H1 (cell line): ENCODE measurements at regions not wholly inside any gene's neighbourhood (a gene's known extent, or its start where the extent isn't known, plus 50 kb on each side); places are given as distances from the start of the nearest gene placed in this dataset.

Source experiments
- BRCA1 ChIP-seq: IDR thresholded peaks from 2 replicates; pipeline ENCODE4 v1.6.1; 2012; ENCODE audit warnings: low read depth, low read length, improper control_type of control experiment
- CBX8 ChIP-seq: fragments of 300-800, 300-1000 bp; sonication (generic); IDR thresholded peaks from 2 replicates; pipeline ENCODE4 v1.7.1; 2016; ENCODE audit warnings: low read depth, low read length, borderline replicate concordance
- EZH2 ChIP-seq: fragments of 200-600 bp; sonication (generic); IDR thresholded peaks from 2 replicates; pipeline ENCODE4 v1.7.1; 2012; ENCODE audit warnings: low read depth, mild to moderate bottlenecking, moderate library complexity, low read length, inconsistent platforms; ENCODE audit not compliant: severe bottlenecking
- JUN ChIP-seq: IDR thresholded peaks from 2 replicates; pipeline ENCODE4 v1.6.1; 2011; ENCODE audit warnings: low read depth, mild to moderate bottlenecking, improper control_type of control experiment, low read length
- MAFK ChIP-seq: IDR thresholded peaks from 2 replicates; pipeline ENCODE4 v1.6.1; 2012; ENCODE audit warnings: low read depth, mild to moderate bottlenecking, improper control_type of control experiment, low read length
- SIRT6 ChIP-seq: IDR thresholded peaks from one replicate; pipeline ENCODE4 v1.7.1; 2012; ENCODE audit warnings: low read length, inconsistent platforms
- TAF1 ChIP-seq: IDR thresholded peaks from 2 replicates; pipeline ENCODE4 v1.6.1; 2011; ENCODE audit warnings: mild to moderate bottlenecking, low read depth, low read length

DNA sequence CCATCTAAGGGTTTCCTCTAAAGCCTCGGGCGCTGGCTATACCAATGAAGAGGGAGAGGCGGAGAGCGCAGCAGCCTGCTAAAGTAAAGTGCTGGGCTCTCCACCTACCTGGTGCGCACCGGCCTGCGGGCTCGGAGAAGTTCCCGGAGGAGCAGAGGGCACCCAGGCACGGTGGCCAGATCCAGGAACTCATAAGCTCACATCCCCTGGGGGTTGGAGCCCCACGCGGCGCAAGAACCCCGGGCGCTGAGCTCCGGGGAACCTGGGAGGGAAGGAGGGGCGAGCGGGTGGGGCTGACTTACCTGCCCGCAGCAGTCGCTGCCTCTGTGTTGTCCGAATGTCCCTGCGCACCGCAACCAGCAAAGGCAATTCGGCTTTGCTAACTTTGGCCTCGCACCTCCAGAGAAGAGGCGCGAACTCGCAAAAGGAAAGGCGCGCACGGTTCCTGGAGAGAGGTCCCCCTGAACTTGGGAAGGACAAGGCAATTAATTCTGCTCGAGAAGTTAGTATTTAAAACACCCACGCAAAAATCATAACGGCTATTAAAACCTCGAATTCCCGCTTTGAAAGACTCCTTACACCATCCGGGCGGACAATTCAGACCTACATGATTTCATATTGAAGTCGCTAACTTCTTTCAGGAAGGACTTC is 127.6 kb upstream of the C11orf58 start:
- TF ChIP-seq SIRT6 (no peak), TAF1 (no peak), MAFK (no peak), BRCA1 (no peak), EZH2 (peak; percentile 97), CBX8 (peak; percentile 62; the same call in 1 of the 2 replicates), JUN (no peak)
